ENCODE measurements at regions not wholly inside any gene's neighbourhood (a gene's known extent, or its start where the extent isn't known, plus 50 kb on each side); places are given as distances from the start of the nearest gene placed in this dataset.

- intact Hi-C loops (cut with DNase I), result no loop called here
Observed at GRCh38 chr16:80077696-80078095, 463.1 kb upstream of the DYNLRB2 start.

GRCh38 chr16:80074329-80074728 lies 466.5 kb upstream of the DYNLRB2 start:
- intact Hi-C loops (cut with DNase I), result no loop called here
- no peak for ATAC-seq
- DNase-seq, result no peak

More at GRCh38 chr16:80077696-80078095, 463.1 kb upstream of the DYNLRB2 start:
- DNase-seq, result no peak
- no peak for ATAC-seq

- DNase-seq (no peak), ATAC-seq (no peak)
- intact Hi-C loops (cut with DNase I), result no loop called here
Observed at GRCh38 chr16:80071964-80072456, 468.8 kb upstream of the DYNLRB2 start.

GRCh38 chr16:80066805-80067580 lies 466.5 kb upstream of the MAF start:
- intact Hi-C loops (cut with DNase I), result no loop called here

GRCh38 chr16:80065541-80065940 lies 465.0 kb upstream of the MAF start:
- no peak for DNase-seq
- intact Hi-C loops (cut with DNase I), result no loop called here
- no peak for ATAC-seq

More at GRCh38 chr16:80066805-80067580, 466.5 kb upstream of the MAF start:
- DNase-seq, result no peak
- ATAC-seq, result no peak

GRCh38 chr16:80063713-80064069 lies 463.2 kb upstream of the MAF start:
- DNase-seq (no peak), ATAC-seq (no peak)
- intact Hi-C loops (cut with DNase I), result no loop called here

GRCh38 chr16:80063031-80063712 lies 462.6 kb upstream of the MAF start:
- DNase-seq (no peak), ATAC-seq (peak; percentile 32 to 70)
- intact Hi-C loops (cut with DNase I), result no loop called here

GRCh38 chr16:80062361-80063030 lies 462.0 kb upstream of the MAF start:
- no peak for DNase-seq
- no peak for ATAC-seq
- intact Hi-C loops (cut with DNase I), result no loop called here

GRCh38 chr16:80060470-80060869 lies 459.9 kb upstream of the MAF start:
- intact Hi-C loops (cut with DNase I), result no loop called here
- ATAC-seq, result no peak
- DNase-seq, result no peak

GRCh38 chr16:80059836-80060235 lies 459.3 kb upstream of the MAF start:
- intact Hi-C loops (cut with DNase I), result no loop called here
- no peak for DNase-seq
- no peak for ATAC-seq

- DNase-seq (peak; percentile 41), ATAC-seq (peak; percentile 73 to 78)
- intact Hi-C loops (cut with DNase I), result no loop called here
Observed at GRCh38 chr16:80058214-80058613, 457.7 kb upstream of the MAF start.

GRCh38 chr16:80056324-80056723 lies 455.8 kb upstream of the MAF start:
- intact Hi-C loops (cut with DNase I), result no loop called here
- DNase-seq (peak; percentile 20), ATAC-seq (peak in 1 of 2 donors; percentile 39)

GRCh38 chr16:80055831-80056230 lies 455.3 kb upstream of the MAF start:
- DNase-seq (no peak), ATAC-seq (no peak)
- intact Hi-C loops (cut with DNase I), result no loop called here

GRCh38 chr16:80054647-80055046 lies 454.1 kb upstream of the MAF start:
- ATAC-seq (no peak), DNase-seq (no peak)
- intact Hi-C loops (cut with DNase I), result no loop called here

- ATAC-seq (no peak), DNase-seq (no peak)
- intact Hi-C loops (cut with DNase I), result no loop called here
Observed at GRCh38 chr16:80051040-80051439, 450.5 kb upstream of the MAF start.

- no peak for DNase-seq
- intact Hi-C loops (cut with DNase I), result no loop called here
- ATAC-seq, result no peak
Observed at GRCh38 chr16:80048250-80048649, 447.7 kb upstream of the MAF start.

GRCh38 chr16:80047842-80048241 lies 447.3 kb upstream of the MAF start:
- DNase-seq (no peak), ATAC-seq (no peak)
- intact Hi-C loops (cut with DNase I), result no loop called here

- DNase-seq (no peak), ATAC-seq (no peak)
- intact Hi-C loops (cut with DNase I), result no loop called here
Observed at GRCh38 chr16:80046848-80047247, 446.3 kb upstream of the MAF start.

- ATAC-seq, result no peak
- DNase-seq, result no peak
- intact Hi-C loops (cut with DNase I), result no loop called here
Observed at GRCh38 chr16:80046261-80046660, 445.7 kb upstream of the MAF start.

- intact Hi-C loops (cut with DNase I), result no loop called here
Observed at GRCh38 chr16:80045861-80046260, 445.3 kb upstream of the MAF start.

More at GRCh38 chr16:80045861-80046260, 445.3 kb upstream of the MAF start:
- ATAC-seq (no peak), DNase-seq (no peak)
